ENCODE measurements at regions not wholly inside any gene's neighbourhood (a gene's known extent, or its start where the extent isn't known, plus 50 kb on each side); places are given as distances from the start of the nearest gene placed in this dataset.

GRCh38 chr5:173733831-173734501 is 117.5 kb upstream of the BOD1 start (continued):
- TF ChIP-seq ARID4B (CRISPR knock-in tag; IDR thresholded peaks at IDR 0.05; ENCODE audit: borderline replicate concordance) (no peak), ZNF423 (CRISPR knock-in tag; IDR thresholded peaks at IDR 0.05) (no peak)

GRCh38 chr5:173734716-173735115 is 118.3 kb upstream of the BOD1 start:
- ChIA-PET CTCF (interaction anchor here (0.7 to 1.9 kb wide), 4 partner anchors 105 to 250 kb away, joined by 3 to 4 read pairs (median 3); partner anchors contain the start of gene BOD1), POLR2A (no interaction called here)
- TF ChIP-seq ZNF317 (CRISPR knock-in tag; IDR thresholded peaks at IDR 0.05; ENCODE audit: borderline replicate concordance, low read depth) (no peak), AR (CRISPR knock-in tag; IDR thresholded peaks at IDR 0.05) (no peak), PRDM15 (CRISPR knock-in tag; IDR thresholded peaks at IDR 0.05) (no peak), MAX (CRISPR knock-in tag; IDR thresholded peaks at IDR 0.05) (no peak), ZNF671 (CRISPR knock-in tag; IDR thresholded peaks at IDR 0.05) (no peak), ZNF121 (CRISPR knock-in tag; IDR thresholded peaks at IDR 0.05) (no peak), ZNF425 (CRISPR knock-in tag; conservative IDR thresholded peaks at IDR 0.05) (no peak), CDX4 (CRISPR knock-in tag; IDR thresholded peaks at IDR 0.05; ENCODE audit: borderline replicate concordance) (no peak), ATF3 (CRISPR knock-in tag; conservative IDR thresholded peaks at IDR 0.05) (no peak), ZNF416 (CRISPR knock-in tag; IDR thresholded peaks at IDR 0.05) (no peak)
- 0 out of 2 replicates have a peak, but pooled peaks cover 3% of the 10 kb centered on the region for H3K36me3 Mint-ChIP-seq
- no peak overlapping the region for H3K4me3 Mint-ChIP-seq
- no peaks in the 10 kb centered on the region for H3K27me3 Mint-ChIP-seq (ENCODE audit: low read depth)
- no peak overlapping the region for H3K27ac Mint-ChIP-seq
- ATAC-seq (no peak), DNase-seq (ENCODE audit: low spot score) (no peak)
- no peaks in the 10 kb centered on the region for H3K9me3 Mint-ChIP-seq
- peaks cover 11% of the 10 kb centered on the region for H3K4me1 Mint-ChIP-seq

Measured in WTC11 (cell line).